ENCODE measurements at regions not wholly inside any gene's neighbourhood (a gene's known extent, or its start where the extent isn't known, plus 50 kb on each side); places are given as distances from the start of the nearest gene placed in this dataset.

GRCh38 chr15:97884513-97885131, 75.9 kb upstream of the ARRDC4 start:
- TF ChIP-seq EZH2 (IDR thresholded peaks at IDR 0.05; ENCODE audit: low read length, missing control alignments), result no peak
- no peak for TF ChIP-seq CTCF (conservative IDR thresholded peaks at IDR 0.05 in 1 of 2, IDR thresholded peaks at IDR 0.05 in 1 of 2; ENCODE audit: low read depth in 1 of 2, low read length in 2 of 2)

Measured in fibroblast of lung (primary cell).